ENCODE measurements at regions not wholly inside any gene's neighbourhood (a gene's known extent, or its start where the extent isn't known, plus 50 kb on each side); places are given as distances from the start of the nearest gene placed in this dataset.
"Not testable (repeated sequence)": the region's sequence is repeated elsewhere in the genome, so short reads cannot be mapped to it uniquely, and the experiment has no call there.

DNA sequence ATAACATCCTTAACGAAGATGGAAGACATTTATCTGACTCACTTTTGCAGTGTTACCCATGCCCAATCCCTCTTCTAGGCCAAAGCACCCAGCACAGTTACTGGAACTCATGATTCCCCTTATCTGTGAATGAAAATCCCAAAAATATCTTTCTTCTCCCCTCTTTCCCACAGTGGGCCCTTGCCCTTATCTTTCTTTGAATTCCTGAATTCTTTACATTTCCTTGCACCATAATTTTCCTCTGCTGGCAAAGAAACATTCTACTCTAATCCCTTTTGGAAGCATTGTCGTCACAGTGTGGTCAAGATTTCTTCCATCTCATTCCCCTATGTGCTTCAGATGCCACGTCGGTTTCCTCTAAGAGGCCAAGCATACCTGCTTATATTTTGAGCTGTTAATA, 135.9 kb upstream of the LIFR start:
- no peaks in the 10 kb centered on the region for H3K4me1 ChIP-seq (ENCODE audit: control extremely low read depth in 1 of 4, control insufficient read depth in 4 of 4, insufficient read depth in 4 of 4, low read length in 3 of 4)
- 95% methylated on average over 4 of the region's 4 CpGs for WGBS (ENCODE audit: insufficient coverage)
- CTCF ChIA-PET = no interaction called here
- H3K27me3 ChIP-seq (replicated peaks in 2 of 5; ENCODE audit: control insufficient read depth in 4 of 5, insufficient read depth in 5 of 5, low read length in 4 of 5) = peaks cover 0 to 8% (median 5%) of the 10 kb centered on the region in 5 experiments
- H3K4me3 ChIP-seq (ENCODE audit: control insufficient read depth in 1 of 7, extremely low read depth in 1 of 7, insufficient read depth in 4 of 7, low read depth in 2 of 7, low read length in 6 of 7) = no peak overlapping the region
- no peak overlapping the region for H3K27ac ChIP-seq (ENCODE audit: insufficient read depth in 1 of 2, low read depth in 1 of 2, low read length in 2 of 2, poor library complexity in 1 of 2, severe bottlenecking in 2 of 2)
- H3K9me3 ChIP-seq (ENCODE audit: control extremely low read depth in 1 of 5, control insufficient read depth in 4 of 5, insufficient read depth in 2 of 5, low read depth in 1 of 5, low read length in 4 of 5) = peaks cover 0 to 2% (median 0%) of the 10 kb centered on the region in 5 experiments
- no peak for DNase-seq
- POLR2A ChIA-PET = no interaction called here
- H3K36me3 ChIP-seq (ENCODE audit: control insufficient read depth in 4 of 4, insufficient read depth in 4 of 4, low read length in 3 of 4) = no peaks in the 10 kb centered on the region

DNA sequence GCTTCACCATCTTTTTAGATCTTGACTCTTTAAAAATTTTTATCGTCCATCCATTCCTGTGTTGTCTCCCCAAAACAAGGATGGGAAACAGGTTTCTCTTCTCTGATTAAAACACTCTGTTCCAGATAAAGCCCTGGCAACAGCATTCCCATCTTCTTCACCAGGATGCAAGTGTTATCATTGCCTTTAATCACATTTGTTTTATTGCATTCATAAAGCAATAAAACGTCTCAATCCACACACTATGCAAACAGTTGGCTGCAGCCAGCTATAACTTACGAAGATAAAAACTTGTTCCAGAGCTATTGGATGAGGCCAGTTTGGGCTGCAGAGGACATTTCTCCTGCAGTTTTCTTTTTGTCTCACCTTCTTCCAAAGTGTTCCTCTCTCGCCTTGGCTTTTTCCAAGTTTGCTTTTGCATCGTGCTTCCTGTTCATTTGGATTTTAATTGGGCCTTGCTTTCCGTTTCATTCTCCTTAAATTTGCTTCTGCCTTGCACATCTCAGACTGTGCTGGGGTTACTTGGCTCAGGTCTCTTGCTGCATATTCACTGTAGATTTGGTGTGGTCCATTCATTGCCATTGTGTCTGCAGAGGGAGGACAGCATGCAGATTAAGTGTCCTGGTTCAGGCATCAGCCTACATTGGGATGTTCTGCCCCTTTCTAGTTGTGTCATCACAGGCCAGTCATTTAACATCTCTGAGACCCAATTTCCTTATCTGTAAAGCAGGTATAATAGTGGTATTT, 136.5 kb upstream of the LIFR start:
- no peak for DNase-seq
- Histone ChIP-seq H3K4me1 (ENCODE audit: control extremely low read depth in 1 of 4, control insufficient read depth in 4 of 4, insufficient read depth in 4 of 4, low read length in 3 of 4) (no peaks in the 10 kb centered on the region), H3K27me3 (replicated peaks in 2 of 5; ENCODE audit: control insufficient read depth in 4 of 5, insufficient read depth in 5 of 5, low read length in 4 of 5) (peaks cover 0 to 8% (median 5%) of the 10 kb centered on the region in 5 experiments), H3K9me3 (ENCODE audit: control extremely low read depth in 1 of 5, control insufficient read depth in 4 of 5, insufficient read depth in 2 of 5, low read depth in 1 of 5, low read length in 4 of 5) (peaks cover 0 to 2% (median 0%) of the 10 kb centered on the region in 5 experiments), H3K27ac (ENCODE audit: insufficient read depth in 1 of 2, low read depth in 1 of 2, low read length in 2 of 2, poor library complexity in 1 of 2, severe bottlenecking in 2 of 2) (no peak overlapping the region), H3K36me3 (ENCODE audit: control insufficient read depth in 4 of 4, insufficient read depth in 4 of 4, low read length in 3 of 4) (no peaks in the 10 kb centered on the region), H3K4me3 (ENCODE audit: control insufficient read depth in 1 of 7, extremely low read depth in 1 of 7, insufficient read depth in 4 of 7, low read depth in 2 of 7, low read length in 6 of 7) (no peak overlapping the region)
- ChIA-PET CTCF (no interaction called here), POLR2A (no interaction called here)
- WGBS (ENCODE audit: insufficient coverage) = 73% methylated on average over 6 of the region's 6 CpGs

GRCh38 chr5:38695021-38695958, 138.8 kb upstream of the LIFR start:
- H3K27me3 ChIP-seq (replicated peaks in 2 of 5; ENCODE audit: control insufficient read depth in 4 of 5, insufficient read depth in 5 of 5, low read length in 4 of 5) = peaks cover 0 to 8% (median 5%) of the 10 kb centered on the region in 5 experiments
- POLR2A ChIA-PET = no interaction called here
- DNase-seq = no peak
- H3K4me3 ChIP-seq (ENCODE audit: control insufficient read depth in 1 of 7, extremely low read depth in 1 of 7, insufficient read depth in 4 of 7, low read depth in 2 of 7, low read length in 6 of 7) = no peak overlapping the region
- no peaks in the 10 kb centered on the region for H3K4me1 ChIP-seq (ENCODE audit: control extremely low read depth in 1 of 4, control insufficient read depth in 4 of 4, insufficient read depth in 4 of 4, low read length in 3 of 4)
- 52% methylated on average over 5 of the region's 9 CpGs for WGBS (ENCODE audit: insufficient coverage)
- H3K36me3 ChIP-seq (ENCODE audit: control insufficient read depth in 4 of 4, insufficient read depth in 4 of 4, low read length in 3 of 4) = no peaks in the 10 kb centered on the region
- CTCF ChIA-PET = no interaction called here
- H3K27ac ChIP-seq (ENCODE audit: insufficient read depth in 1 of 2, low read depth in 1 of 2, low read length in 2 of 2, poor library complexity in 1 of 2, severe bottlenecking in 2 of 2) = no peak overlapping the region
- peaks cover 0 to 5% (median 0%) of the 10 kb centered on the region in 5 experiments for H3K9me3 ChIP-seq (ENCODE audit: control extremely low read depth in 1 of 5, control insufficient read depth in 4 of 5, insufficient read depth in 2 of 5, low read depth in 1 of 5, low read length in 4 of 5)

- Histone ChIP-seq H3K4me3 (ENCODE audit: control insufficient read depth in 1 of 7, extremely low read depth in 1 of 7, insufficient read depth in 4 of 7, low read depth in 2 of 7, low read length in 6 of 7) (no peak overlapping the region), H3K27me3 (replicated peaks in 2 of 5; ENCODE audit: control insufficient read depth in 4 of 5, insufficient read depth in 5 of 5, low read length in 4 of 5) (peaks cover 0 to 8% (median 5%) of the 10 kb centered on the region in 5 experiments), H3K27ac (ENCODE audit: insufficient read depth in 1 of 2, low read depth in 1 of 2, low read length in 2 of 2, poor library complexity in 1 of 2, severe bottlenecking in 2 of 2) (no peak overlapping the region), H3K36me3 (ENCODE audit: control insufficient read depth in 4 of 4, insufficient read depth in 4 of 4, low read length in 3 of 4) (no peaks in the 10 kb centered on the region), H3K9me3 (ENCODE audit: control extremely low read depth in 1 of 5, control insufficient read depth in 4 of 5, insufficient read depth in 2 of 5, low read depth in 1 of 5, low read length in 4 of 5) (peaks cover 0 to 5% (median 0%) of the 10 kb centered on the region in 5 experiments), H3K4me1 (ENCODE audit: control extremely low read depth in 1 of 4, control insufficient read depth in 4 of 4, insufficient read depth in 4 of 4, low read length in 3 of 4) (no peaks in the 10 kb centered on the region)
- CTCF ChIA-PET = no interaction called here
- POLR2A ChIA-PET = no interaction called here
- DNase-seq = no peak
Measured at GRCh38 chr5:38697013-38697412, 140.6 kb upstream of the LIFR start.

- H3K27ac ChIP-seq (ENCODE audit: insufficient read depth in 1 of 2, low read depth in 1 of 2, low read length in 2 of 2, poor library complexity in 1 of 2, severe bottlenecking in 2 of 2); H3K27me3 ChIP-seq (replicated peaks in 2 of 5; ENCODE audit: control insufficient read depth in 4 of 5, insufficient read depth in 5 of 5, low read length in 4 of 5); H3K9me3 ChIP-seq (ENCODE audit: control extremely low read depth in 1 of 5, control insufficient read depth in 4 of 5, insufficient read depth in 2 of 5, low read depth in 1 of 5, low read length in 4 of 5); H3K36me3 ChIP-seq (ENCODE audit: control insufficient read depth in 4 of 4, insufficient read depth in 4 of 4, low read length in 3 of 4); H3K4me1 ChIP-seq (ENCODE audit: control extremely low read depth in 1 of 4, control insufficient read depth in 4 of 4, insufficient read depth in 4 of 4, low read length in 3 of 4); CTCF ChIA-PET; DNase-seq; H3K4me3 ChIP-seq (ENCODE audit: control insufficient read depth in 1 of 7, extremely low read depth in 1 of 7, insufficient read depth in 4 of 7, low read depth in 2 of 7, low read length in 6 of 7); POLR2A ChIA-PET: not testable (repeated sequence)
- WGBS (ENCODE audit: insufficient coverage) = no CpG with 5 or more reads among the region's 4 CpGs
Measured at GRCh38 chr5:38705529-38705928, 140.3 kb upstream of the OSMR start.

DNA sequence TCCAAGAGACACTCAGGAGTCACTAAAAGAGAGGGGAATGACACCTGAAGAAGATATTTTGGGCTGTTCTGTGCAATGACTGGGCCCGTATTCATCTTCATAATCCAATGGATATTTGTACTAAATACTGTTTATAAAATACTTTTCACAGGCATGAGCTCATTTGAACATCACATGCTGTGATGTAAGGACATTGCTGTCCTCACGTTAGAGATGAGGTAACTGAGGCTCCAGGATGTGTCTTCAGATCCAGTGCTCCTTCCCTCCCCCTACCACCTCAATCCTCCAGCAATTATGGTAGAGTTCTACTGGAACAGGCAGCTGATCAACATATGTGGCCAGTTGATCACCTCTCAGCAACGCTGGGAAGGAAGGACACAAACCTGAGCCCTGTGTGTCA, 139.4 kb upstream of the OSMR start:
- Histone ChIP-seq H3K9me3 (ENCODE audit: control extremely low read depth in 1 of 5, control insufficient read depth in 4 of 5, insufficient read depth in 2 of 5, low read depth in 1 of 5, low read length in 4 of 5) (no peaks in the 10 kb centered on the region), H3K4me1 (ENCODE audit: control extremely low read depth in 1 of 4, control insufficient read depth in 4 of 4, insufficient read depth in 4 of 4, low read length in 3 of 4) (no peaks in the 10 kb centered on the region), H3K27ac (ENCODE audit: insufficient read depth in 1 of 2, low read depth in 1 of 2, low read length in 2 of 2, poor library complexity in 1 of 2, severe bottlenecking in 2 of 2) (no peak overlapping the region), H3K36me3 (ENCODE audit: control insufficient read depth in 4 of 4, insufficient read depth in 4 of 4, low read length in 3 of 4) (no peaks in the 10 kb centered on the region), H3K27me3 (replicated peaks in 2 of 5; ENCODE audit: control insufficient read depth in 4 of 5, insufficient read depth in 5 of 5, low read length in 4 of 5) (peaks cover 0 to 3% (median 0%) of the 10 kb centered on the region in 5 experiments), H3K4me3 (ENCODE audit: control insufficient read depth in 1 of 7, extremely low read depth in 1 of 7, insufficient read depth in 4 of 7, low read depth in 2 of 7, low read length in 6 of 7) (no peak overlapping the region)
- ChIA-PET CTCF (no interaction called here), POLR2A (no interaction called here)
- WGBS (ENCODE audit: insufficient coverage) = 82% methylated on average over 2 of the region's 3 CpGs
- DNase-seq = no peak

Data from common myeloid progenitor, CD34-positive (primary cell).